Mammary epithelial cell (primary cell): ENCODE measurements at regions not wholly inside any gene's neighbourhood (a gene's known extent, or its start where the extent isn't known, plus 50 kb on each side); places are given as distances from the start of the nearest gene placed in this dataset.

Experiments
- CTCF ChIP-seq, 2 donors: IDR thresholded peaks in 1 of 2; conservative IDR thresholded peaks in 1 of 2; 2 replicates each; pipeline ENCODE4 v1.5.1; 2011 to 2012; ENCODE audit warnings: inconsistent platforms in 2 of 2, low read length in 2 of 2, mild to moderate bottlenecking in 2 of 2, control low read depth in 1 of 2, low read depth in 1 of 2; ENCODE audit not compliant: insufficient read depth in 1 of 2; ENCODE audit errors: extremely low read depth in 1 of 2
- EZH2 ChIP-seq: IDR thresholded peaks from 2 replicates; pipeline ENCODE4 v1.6.1; 2012; ENCODE audit warnings: low read length, inconsistent platforms, borderline replicate concordance

GRCh38 chr7:110129159-110129558, 961.8 kb upstream of the LRRN3 start:
- TF ChIP-seq CTCF (conservative IDR thresholded peaks at IDR 0.05 in 1 of 2, IDR thresholded peaks at IDR 0.05 in 1 of 2; ENCODE audit: extremely low read depth in 1 of 2, insufficient read depth in 1 of 2, low read depth in 1 of 2, low read length in 2 of 2) (no peak), EZH2 (no peak)
